AG09309 (cell line): ENCODE measurements at regions not wholly inside any gene's neighbourhood (a gene's known extent, or its start where the extent isn't known, plus 50 kb on each side); places are given as distances from the start of the nearest gene placed in this dataset.

Source experiments
- DNase-seq: peaks from one replicate; pipeline ENCODE4 v3.0.0-alpha.2; 2010; ENCODE audit warnings: low read depth
- H3K4me3 ChIP-seq: 2 replicates; pipeline ENCODE4 v1.5.1; 2011; ENCODE audit warnings: mild to moderate bottlenecking, low read depth, low read length, moderate library complexity; ENCODE audit not compliant: control insufficient read depth
- CTCF ChIP-seq: IDR thresholded peaks from 2 replicates; pipeline ENCODE4 v1.5.1; 2011; ENCODE audit warnings: mild to moderate bottlenecking, low read depth, low read length, inconsistent platforms; ENCODE audit not compliant: insufficient read depth, control insufficient read depth; ENCODE audit errors: missing control alignments

DNA sequence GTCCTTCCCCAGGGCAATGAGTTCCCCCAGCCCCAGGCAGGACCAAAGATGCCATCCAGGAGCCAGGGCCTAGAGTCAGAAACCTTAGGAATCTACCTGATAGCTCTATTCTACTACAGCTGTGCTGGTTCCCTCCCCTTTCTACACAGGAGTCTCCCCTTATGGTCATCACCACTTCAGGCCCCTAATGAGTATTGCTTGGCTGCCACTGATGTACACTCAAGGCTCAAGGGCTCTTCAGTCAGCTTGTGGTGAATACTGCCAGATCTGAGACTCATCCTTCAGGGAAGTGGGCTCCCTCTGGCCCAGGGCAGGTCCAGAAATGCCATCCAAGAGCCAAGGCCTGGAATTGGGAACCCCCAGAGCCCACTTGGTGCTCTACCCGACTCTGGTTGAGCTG, 248.6 kb downstream of the ALDH8A1 start:
- DNase-seq, result no peak
- no peak for TF ChIP-seq CTCF
- no peak overlapping the region for H3K4me3 ChIP-seq

DNA sequence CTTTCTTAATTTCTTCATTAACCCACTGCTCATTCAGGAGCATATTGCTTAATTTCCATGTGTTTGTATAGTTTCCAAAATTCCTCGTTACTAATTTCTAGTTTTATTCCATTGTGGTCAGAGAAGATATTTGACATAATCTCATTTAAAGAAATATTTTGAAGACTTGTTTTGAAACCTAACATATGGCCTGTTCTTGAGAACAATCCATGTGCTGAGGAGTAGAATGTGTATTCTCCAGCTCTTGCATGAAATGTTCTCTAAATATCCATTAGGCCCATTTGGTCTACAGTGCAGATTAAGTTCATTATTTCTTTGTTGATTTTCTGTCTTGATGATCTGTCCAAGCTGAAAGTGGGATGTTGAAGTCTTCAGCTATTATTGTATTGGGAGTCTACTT, 251.7 kb downstream of the ALDH8A1 start:
- DNase-seq, result no peak
- TF ChIP-seq CTCF, result no peak
- H3K4me3 ChIP-seq, result no peak overlapping the region

DNA sequence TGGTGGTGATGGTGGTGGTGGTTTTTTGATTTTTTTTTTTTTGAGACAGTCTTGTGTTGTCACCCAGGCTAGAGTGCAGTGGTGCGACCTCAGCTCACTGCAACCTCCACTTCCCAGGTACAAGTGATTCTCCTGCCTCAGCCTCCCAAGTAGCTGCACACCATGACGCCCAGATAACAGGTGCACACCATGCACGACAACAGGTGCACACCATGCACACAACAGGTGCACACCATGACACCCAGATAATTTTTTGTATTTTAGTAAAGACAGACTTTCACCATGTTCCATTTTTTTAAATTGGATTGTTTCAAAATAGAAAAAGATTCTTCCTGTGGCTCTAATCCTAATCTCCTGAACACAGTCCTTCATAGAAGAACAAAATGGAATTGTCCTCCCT, 257.9 kb downstream of the ALDH8A1 start:
- no peak for TF ChIP-seq CTCF
- H3K4me3 ChIP-seq, result no peak overlapping the region
- DNase-seq, result no peak

DNA sequence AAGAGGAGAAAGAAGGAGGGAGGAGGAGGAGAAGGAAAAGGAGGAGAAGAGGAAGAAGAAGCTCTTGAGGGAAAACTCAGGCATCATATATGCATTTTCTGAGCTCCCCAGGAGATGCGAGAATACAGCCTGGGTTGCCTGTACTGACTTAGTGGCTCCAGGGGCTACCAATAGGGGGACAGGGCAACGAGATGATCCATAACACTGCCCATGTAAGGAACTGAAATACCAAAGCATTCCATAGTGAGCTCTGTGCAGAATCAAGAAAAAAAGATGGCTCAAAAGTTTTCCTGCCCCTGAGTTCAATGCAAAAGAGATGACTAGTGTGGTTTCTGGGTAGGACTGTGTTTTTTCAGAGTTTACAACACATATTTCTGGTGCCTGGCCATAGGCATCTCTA, 258.7 kb downstream of the ALDH8A1 start:
- DNase-seq, result no peak
- H3K4me3 ChIP-seq, result no peak overlapping the region
- TF ChIP-seq CTCF, result no peak

- no peak for DNase-seq
- no peak for TF ChIP-seq CTCF
- H3K4me3 ChIP-seq, result no peak overlapping the region
These were observed 259.9 kb downstream of the ALDH8A1 start for GRCh38 chr6:134690048-134690447.

GRCh38 chr6:134689641-134690040, 260.3 kb downstream of the ALDH8A1 start:
- TF ChIP-seq CTCF, result no peak
- H3K4me3 ChIP-seq, result no peak overlapping the region
- DNase-seq, result no peak

DNA sequence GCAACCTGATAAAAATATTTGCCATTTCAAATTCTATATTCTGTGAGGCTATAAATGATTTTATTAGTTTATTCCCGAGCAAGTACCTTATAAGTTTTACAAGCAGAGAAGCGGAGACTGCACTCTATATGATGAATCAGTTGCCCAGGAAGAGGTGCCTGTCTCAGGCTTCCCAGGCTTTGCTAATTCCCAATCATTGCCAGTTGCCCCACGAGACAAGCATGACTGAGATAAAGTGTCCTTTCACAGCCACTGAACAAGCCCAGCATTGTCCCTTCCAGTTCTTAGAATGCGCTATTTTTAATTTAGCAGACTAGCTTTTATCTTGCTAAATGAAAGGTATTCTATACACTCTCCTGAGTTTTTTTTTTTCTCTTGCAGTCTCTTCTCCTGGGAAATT, 260.7 kb downstream of the ALDH8A1 start:
- DNase-seq, result no peak
- H3K4me3 ChIP-seq, result no peak overlapping the region
- TF ChIP-seq CTCF, result no peak
